HG03558 (cell line): ENCODE measurements at regions not wholly inside any gene's neighbourhood (a gene's known extent, or its start where the extent isn't known, plus 50 kb on each side); places are given as distances from the start of the nearest gene placed in this dataset.
A peak's percentile ranks its signal among the peaks of the same experiment; 100 is the strongest.
"Not testable (repeated sequence)": the region's sequence is repeated elsewhere in the genome, so short reads cannot be mapped to it uniquely, and the experiment has no call there.

ENCODE experiments used
- ATAC-seq: cut with Tn5 transposase; IDR thresholded peaks from one replicate; pipeline ENCODE4 v1.9.1; 2021; ENCODE audit warnings: moderate number of reproducible peaks; ENCODE audit not compliant: unreplicated experiment; ENCODE audit errors: extremely low read depth

DNA sequence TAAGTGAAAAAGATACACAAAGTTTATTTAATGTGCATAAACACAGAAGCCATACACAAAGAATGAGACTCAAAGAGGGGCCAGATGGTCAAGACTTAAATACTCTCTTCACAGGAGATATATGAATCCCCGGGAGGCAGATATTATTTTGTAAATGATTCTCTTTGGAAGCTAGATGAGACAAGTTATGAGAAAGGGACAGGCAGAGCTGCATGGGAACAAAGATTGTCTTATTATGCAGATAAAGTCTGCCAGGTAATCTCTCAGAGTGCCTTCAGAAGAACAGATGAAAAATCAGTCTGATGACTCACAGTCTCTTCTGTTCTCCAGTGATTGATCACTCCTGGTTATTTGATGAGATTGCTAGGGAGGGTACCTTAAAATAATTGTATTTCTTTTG lies 89.0 kb downstream of the NAF1 start:
- ATAC-seq, result no peak

DNA sequence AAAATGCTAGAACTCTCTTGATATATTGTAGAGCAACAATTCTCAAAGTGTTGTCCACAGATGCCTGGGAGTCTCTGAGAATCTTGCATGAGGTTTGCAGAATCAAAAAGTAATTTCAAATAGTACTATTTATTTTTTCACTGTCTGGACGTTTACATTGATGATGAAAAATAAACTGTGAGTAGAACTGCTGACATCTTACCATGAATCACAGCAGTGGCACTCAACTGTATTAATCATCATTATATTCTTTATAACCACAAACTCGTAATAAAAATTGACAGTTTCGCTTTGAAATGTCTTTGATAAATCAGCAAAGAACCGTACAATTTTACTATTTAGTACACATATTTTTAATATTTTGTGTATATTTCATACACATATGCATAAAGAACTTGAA lies 94.5 kb downstream of the NAF1 start:
- no peak for ATAC-seq

DNA sequence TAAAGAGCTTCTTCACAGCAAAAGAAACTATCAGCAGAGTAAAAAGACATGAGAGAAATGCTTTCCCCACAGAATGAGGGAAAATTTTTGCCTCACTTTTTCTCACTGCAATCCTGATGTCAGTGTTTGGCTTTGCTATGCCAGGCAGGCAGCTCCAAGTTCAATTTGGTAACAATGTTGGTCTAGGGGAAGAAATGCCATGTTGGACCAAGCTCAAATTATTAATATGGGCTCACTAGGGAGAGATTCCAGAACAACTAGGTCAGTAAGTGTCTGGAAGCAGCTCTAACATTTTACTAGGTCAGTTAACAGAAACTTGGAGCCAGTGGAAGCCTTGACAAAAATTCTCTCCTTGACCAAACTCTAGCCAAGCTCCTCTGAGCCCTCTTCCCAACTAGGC lies 95.4 kb downstream of the NAF1 start:
- ATAC-seq, result no peak

DNA sequence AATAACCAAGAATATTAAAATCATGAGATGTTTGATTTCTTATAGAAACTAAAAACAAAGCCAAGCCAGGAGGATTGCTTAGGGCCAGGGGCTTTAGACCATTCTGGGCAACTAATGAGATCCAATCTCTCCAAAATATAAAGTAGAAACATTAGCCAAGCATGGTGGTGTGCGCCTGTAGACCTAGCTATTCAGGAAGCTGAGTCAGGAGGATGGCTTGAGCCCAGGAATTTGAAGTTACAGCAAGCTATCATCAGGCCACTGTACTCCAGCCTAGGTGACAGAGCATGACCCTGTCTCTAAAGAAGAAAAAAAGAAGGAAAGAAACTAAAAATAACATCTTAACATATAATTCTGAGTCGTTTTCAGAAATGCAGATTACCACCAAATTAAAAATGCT lies 96.7 kb downstream of the NAF1 start:
- no peak for ATAC-seq

DNA sequence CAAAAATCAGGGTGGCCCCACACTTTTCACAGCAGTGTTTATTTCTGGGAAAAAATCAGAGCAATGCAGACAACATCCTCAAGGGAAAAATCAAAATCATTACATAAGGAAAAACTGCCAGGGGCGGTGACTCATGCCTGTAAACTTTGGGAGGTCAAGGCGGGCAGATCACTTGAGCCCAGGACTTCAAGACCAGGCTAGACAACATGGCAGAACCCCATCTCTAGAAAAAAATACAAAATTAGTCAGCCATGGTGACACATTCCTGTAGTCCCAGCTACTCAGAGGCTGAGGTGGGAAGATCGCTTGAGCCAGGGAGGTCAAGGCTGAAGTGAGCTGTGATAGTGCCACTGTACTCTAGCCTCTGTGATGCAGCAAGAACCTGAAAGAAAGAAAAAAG lies 102.8 kb downstream of the NAF1 start:
- ATAC-seq, result no peak

DNA sequence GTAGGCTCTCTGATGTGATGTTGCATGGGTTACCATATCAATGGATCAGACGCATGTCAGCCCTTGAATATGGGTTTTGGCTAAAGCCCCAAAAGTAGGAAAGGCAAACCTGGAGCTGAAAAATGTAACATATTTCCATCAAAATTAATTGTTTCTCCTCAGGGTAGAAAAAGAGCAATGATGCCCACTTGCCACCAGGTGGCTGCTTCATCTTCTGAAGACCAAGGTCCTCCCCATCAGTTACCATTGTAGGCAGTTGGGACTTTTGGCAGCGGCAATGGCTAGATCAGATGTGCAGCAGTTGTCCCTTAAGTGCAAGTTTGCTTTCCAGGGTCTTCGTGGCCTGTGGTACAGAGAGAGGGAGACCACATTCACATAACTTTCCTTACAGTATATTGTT lies 118.2 kb downstream of the NAF1 start:
- ATAC-seq, result peak; percentile 76

DNA sequence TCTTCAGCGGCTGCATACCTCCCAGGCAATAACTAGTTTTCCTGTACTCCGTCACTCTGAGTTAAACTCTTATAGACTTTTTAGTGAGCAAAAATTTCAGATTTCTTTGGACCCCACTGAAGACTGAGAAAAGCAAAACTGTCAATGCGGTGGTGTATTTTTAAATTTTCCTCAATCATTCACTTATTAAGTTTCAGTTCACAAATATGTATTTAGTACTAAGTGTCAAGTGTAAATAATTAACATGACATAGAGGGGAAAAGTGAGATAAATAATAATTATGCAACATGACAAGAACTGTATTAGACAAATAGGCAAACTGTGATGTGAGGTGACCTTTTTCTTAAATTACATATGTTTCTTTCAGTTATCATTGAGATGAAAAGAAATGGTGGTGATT lies 124.4 kb downstream of the NAF1 start:
- peak; percentile 37 for ATAC-seq

DNA sequence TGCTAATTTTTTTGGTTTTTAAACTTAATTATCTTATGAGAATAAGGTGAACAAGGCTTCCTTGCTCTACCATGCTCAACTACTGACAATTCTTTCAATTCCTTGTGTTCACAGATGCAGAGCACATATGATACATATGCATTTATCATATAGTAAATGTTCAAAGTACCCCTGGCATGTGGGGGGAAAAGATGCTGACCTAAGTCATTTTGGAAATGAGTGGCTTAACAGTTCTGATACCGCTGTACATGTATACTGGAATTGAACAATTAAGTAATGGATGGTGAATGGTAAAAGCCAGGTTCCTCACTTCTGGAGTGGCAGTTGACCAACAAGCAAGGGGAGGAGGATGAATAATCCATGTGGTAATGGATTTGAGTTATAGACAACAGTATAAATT lies 149.6 kb downstream of the NAF1 start:
- ATAC-seq, result no peak

DNA sequence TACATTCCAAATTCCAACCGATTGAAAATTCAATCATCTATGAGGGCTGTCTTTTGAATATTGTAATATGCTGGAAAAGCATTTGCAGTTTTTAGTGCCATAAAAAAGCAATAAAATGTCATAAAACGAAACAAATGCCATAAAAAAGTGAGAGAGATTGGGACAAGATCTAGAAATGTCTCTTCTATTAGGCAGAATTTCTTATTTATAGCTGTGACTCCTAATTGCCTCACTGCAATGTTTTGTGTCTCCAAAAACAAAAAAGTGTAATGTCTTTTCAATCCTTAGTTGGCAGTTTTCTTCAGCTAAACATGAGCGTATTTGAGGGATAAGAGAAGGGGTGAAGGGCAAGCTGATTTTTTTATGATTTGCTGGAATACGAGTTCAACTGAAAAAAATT lies 153.9 kb downstream of the NAF1 start:
- ATAC-seq, result no peak

DNA sequence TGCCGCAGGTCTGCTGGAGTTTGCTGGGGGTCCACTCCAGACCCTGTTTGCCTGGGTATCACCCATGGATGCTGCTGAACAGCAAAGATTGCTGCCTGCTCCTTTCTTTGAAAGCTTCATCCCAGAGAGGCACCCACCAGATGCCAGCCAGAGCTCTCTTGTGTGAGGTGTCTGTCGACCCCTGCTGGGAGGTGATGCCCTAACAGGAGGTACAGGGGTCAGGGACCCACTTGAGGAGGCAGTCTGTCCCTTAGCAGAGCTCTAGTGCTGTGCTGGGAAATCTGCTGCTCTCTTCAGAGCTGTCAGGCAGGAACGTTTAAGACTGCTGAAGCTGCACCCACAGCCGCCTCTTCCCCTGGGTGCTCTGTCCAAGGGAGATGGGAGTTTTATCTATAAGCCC lies 162.7 kb downstream of the NAF1 start:
- no peak for ATAC-seq

DNA sequence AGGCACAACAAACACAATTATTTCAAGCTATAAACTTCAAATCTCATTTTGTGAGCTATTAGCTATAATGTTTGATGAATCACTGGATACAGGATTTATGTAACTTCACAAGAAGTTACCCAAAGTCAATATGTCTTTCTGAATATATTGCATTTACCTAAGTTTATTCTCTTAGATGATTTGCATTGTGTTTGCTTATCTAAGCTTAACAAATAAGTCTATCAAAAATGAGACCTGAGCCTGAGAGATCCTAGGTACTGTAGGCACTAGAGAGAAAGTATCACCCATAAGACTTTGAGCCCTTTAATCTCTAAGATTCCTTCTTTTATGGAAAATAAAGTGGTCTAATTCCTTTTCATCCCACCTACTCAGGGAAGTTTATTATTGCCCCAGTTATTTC lies 178.2 kb downstream of the NAF1 start:
- no peak for ATAC-seq

DNA sequence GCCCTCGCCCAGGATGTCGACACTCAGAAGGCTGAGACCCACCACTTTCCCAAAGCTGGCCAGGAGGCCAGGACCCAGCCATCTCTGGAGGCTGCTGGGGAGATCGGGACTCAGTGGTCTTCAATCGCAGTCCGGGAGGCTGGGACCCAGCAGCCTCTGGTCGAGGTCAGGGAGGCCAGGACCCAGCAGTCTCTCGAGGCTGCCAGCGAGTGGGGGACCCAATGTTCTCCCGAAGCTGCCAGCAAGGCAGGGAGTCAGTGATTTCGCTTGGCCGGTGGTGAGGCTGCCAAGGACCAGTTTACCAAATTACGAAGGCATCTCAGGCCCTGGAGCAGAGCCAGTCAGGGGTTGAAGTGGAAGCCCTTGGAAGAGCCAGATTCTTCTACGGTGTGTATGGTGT lies 181.6 kb downstream of the NAF1 start:
- ATAC-seq, result no peak

DNA sequence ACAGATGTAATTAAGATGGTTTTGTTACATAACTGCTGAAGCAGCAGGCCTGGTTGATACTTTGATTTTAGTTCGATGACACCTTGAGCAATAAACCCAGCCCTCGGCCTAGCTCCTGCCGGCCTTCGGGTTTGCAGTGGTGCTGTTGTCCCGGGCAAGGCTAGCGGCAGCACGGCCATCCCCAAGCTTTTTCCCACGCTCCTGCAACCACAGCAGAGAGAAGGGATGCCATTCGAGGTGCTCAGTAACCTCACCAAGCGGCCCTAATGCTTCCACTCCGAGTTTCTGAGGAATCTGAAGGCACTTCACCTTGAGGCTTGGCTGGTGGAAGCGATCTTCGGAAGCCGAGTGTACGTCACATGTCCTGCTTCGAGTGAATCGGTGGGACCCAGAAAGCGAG lies 182.1 kb downstream of the NAF1 start:
- ATAC-seq, result no peak

DNA sequence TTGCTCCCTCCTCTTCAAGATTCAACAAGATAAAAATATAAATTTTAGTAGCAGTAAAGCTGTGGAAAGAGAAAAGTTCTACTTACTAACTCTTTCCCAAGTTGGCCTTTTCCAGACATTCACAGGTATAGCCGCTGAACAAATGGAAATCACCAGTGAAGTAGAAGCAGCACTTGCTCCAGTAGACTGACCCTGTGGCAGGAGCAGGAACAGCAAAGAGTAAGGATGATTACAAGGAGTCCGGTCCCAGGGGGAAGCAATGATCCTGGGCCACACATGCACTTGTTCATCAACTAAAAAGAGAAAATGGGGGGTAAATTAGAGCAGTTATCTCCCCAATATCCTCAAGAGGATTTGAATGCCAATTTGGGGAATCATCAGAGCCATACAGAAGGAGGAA lies 184.9 kb downstream of the NAF1 start:
- ATAC-seq, result no peak

DNA sequence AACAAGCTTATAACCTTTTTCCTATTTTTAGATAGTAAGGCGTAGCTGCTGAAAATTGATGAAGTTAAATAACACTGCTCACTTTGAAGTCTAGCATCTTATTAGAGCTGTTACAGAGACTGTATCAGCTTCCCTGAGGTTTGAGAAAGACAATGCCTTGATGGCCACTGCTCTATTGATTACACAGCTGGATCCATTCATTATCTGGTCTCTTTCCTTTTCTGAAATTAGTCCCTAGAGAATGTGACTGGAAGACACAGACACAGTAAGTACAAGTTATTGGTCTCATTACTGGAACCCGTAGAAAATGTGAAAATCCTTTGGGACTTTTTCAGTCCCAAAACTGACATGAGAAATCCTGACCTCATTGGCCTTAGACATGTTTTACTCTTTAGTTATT lies 188.3 kb downstream of the NAF1 start:
- no peak for ATAC-seq

DNA sequence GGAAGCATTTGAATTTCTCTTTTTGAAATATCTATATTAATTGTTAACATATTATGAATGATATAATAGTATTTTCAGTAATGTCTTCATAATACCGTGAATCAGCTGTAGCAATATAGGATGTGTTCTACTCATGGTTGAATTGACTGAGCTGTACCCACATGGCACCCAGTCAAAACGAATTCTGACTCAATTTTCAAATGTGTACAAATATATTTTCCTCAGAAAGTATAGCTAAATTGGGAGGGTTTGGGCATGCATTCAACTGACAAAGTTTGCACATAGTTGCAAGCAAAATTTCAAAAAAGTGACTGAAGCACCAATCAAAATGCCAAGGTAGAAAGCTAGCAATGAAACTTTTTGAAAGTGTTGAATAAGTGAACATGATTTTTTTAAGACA lies 188.9 kb downstream of the NAF1 start:
- ATAC-seq, result no peak

DNA sequence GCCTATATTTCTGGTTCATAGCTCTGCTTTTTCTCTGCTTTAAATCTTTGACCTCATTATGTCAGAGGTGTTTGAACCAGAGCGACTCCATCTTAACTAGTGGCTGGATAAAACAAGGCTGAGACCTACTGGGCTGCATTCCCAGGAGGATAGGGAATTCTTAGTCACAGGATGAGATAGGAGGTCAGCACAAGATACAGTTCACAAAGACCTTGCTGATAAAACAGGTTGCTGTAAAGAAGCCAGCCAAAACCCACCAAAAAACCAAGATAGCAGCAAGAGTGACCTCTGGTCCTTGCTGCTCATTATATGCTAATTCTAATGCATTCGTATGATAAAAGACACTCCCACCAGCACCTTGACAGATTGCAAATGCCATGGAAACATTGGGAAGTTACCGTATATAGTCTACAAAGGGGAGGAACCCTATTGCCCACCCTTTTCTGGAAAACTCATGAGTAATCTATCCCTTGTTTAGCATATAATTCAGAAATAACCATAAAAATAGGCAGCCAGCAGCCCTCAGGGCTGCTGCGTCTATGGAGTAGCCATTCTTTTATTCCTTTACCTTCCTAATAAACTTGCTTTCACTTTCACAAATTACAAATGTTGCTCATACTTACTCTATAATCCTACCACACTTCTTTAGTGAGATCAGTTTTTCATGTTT lies 193.9 kb downstream of the NAF1 start:
- ATAC-seq, result no peak

DNA sequence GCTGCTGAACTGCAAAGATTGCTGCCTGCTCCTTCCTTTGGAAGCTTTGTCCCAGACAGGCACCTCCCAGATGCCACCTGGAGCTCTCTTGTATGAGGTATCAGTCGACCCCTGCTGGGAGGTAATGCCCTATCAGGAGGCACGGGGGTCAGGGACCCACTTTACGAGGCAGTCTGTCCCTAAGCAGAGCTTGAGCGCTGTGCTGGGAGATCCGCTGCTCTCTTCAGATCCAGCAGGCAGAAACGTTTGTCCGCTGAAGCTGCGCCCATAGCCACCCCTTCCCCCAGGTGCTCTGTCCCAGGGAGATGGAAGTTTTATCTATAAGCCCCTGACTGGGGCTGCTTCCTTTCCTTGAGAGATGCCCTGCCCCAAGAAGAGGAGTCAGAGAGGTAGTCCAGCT lies 197.5 kb downstream of the NAF1 start:
- ATAC-seq, result no peak

DNA sequence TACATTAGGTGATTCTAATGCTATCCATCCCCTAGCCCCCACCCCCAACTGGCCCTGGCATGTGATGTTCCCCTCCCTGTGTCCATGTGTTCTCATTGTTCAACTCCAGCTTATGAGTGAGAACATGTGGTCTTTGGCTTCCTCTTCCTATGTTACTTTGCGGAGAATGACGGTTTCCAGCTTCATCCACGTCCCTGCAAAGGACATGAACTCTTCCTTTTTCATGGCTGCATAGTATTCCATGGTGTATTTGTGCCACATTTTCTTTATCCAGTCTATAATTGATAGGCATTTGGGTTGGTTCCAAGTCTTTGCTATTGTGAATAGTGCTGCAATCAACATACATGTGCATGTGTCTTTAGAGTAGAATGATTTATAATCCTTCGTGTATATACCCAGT lies 200.7 kb downstream of the NAF1 start:
- ATAC-seq, result not testable (repeated sequence)

DNA sequence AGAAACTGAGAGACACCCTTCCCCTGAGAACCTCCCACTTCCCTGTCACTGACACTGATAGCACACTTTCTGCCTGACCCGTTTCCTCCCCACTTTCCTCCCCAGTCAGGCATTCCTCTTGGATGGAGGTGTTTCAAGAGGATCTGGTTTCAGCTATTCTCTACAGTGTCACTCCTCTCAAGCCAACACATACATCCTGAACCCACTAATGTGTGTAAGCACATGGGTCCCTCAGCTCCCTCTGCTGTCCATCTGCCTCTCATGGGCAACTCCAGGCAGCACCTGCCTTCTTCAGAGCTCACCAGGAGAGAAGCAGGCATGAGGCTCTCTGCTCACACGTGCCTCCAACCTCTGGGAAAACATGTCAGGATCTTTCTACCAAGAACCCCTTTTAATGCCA lies 207.6 kb downstream of the NAF1 start:
- no peak for ATAC-seq

DNA sequence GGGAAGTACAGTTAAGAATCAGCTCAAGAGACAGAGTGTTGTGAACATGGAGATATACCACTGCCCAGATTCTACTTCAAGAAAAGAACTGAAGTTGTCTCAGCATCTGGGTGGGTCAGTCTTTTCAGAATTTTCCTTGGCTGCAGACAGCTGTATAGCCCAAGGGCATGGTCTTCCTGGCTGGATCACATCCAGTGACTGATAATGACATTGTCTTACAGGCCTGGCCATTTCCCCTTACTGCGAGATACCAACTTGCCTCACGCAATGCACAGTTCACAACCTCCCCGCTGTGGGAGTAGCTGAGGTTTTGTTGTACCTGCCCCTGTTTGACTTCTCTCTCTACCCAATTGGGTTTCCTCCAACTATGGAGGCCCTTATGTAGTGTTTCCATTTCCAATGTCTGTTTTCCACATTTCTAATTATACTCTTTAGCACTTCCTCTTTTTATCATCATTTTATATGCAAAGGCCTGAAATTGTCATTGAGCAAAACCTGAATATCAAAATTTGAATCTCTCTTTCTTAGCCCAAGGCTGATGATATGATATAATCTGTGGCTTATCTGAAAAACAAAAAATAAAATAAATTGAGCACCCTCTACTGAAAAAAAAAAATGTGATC lies 209.1 kb downstream of the NAF1 start:
- ATAC-seq, result no peak

DNA sequence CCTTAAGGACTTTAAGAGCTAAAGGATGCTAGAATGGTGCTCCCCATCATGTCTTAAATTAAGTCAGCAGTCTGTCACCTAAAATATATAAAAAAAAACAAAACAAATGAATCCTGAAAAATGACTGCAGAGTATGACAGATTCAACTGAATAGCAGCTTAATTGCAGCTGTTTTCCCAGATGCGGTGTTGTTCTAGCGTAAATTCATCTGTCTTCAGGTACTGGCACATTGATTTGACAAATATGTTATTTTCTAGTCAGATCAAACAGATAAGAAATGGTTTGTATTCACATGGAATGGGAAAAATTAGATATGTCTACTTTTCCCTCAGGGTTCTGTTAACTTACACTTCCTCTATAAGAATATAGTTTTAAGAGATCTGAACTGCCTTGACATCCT lies 211.7 kb downstream of the NAF1 start:
- no peak for ATAC-seq
